22Rv1 (cell line): ENCODE measurements at regions not wholly inside any gene's neighbourhood (a gene's known extent, or its start where the extent isn't known, plus 50 kb on each side); places are given as distances from the start of the nearest gene placed in this dataset.

ENCODE experiments used
- H3K27ac ChIP-seq: fragments of 450-650 bp; 2 replicates; pipeline ENCODE4 v1.5.1; 2017
- CTCF ChIP-seq: fragments of 450-650 bp; IDR thresholded peaks from 2 replicates; pipeline ENCODE4 v1.5.1; 2017; ENCODE audit warnings: mild to moderate bottlenecking
- ZFX ChIP-seq: fragments of 450-650 bp; IDR thresholded peaks from 2 replicates; pipeline ENCODE4 v1.6.1; 2017; ENCODE audit warnings: antibody characterized with exemption, borderline replicate concordance

- TF ChIP-seq CTCF (no peak), ZFX (no peak)
- H3K27ac ChIP-seq, result no peak overlapping the region
Measured at GRCh38 chr6:4676016-4676415, 100.2 kb upstream of the CDYL start.

- H3K27ac ChIP-seq, result no peak overlapping the region
- TF ChIP-seq ZFX, result no peak
- TF ChIP-seq CTCF, result no peak
Measured at GRCh38 chr6:4675121-4675520, 101.1 kb upstream of the CDYL start.

- TF ChIP-seq CTCF (no peak), ZFX (no peak)
Measured at GRCh38 chr6:4673861-4674260, 102.3 kb upstream of the CDYL start.

GRCh38 chr6:4672772-4673171 lies 103.4 kb upstream of the CDYL start:
- TF ChIP-seq ZFX (no peak), CTCF (no peak)
- no peak overlapping the region for H3K27ac ChIP-seq

More at GRCh38 chr6:4673861-4674260, 102.3 kb upstream of the CDYL start:
- H3K27ac ChIP-seq, result no peak overlapping the region

- H3K27ac ChIP-seq, result no peak overlapping the region
- TF ChIP-seq CTCF (no peak), ZFX (no peak)
Measured at GRCh38 chr6:4671587-4672115, 104.6 kb upstream of the CDYL start.

GRCh38 chr6:4670824-4671409 lies 105.3 kb upstream of the CDYL start:
- TF ChIP-seq ZFX (no peak), CTCF (no peak)
- no peak overlapping the region for H3K27ac ChIP-seq

- no peak overlapping the region for H3K27ac ChIP-seq
- no peak for TF ChIP-seq CTCF
- TF ChIP-seq ZFX, result no peak
Measured at GRCh38 chr6:4670290-4670689, 105.9 kb upstream of the CDYL start.
